Activated T-cell treated with anti-CD3 and anti-CD28 coated beads, Interleukin-2, amount 50 U/mL, for 24 hours (primary cell): ENCODE measurements at regions not wholly inside any gene's neighbourhood (a gene's known extent, or its start where the extent isn't known, plus 50 kb on each side); places are given as distances from the start of the nearest gene placed in this dataset.
"Not testable (repeated sequence)": the region's sequence is repeated elsewhere in the genome, so short reads cannot be mapped to it uniquely, and the experiment has no call there.

Experiments used
- DNase-seq: peaks from one replicate; pipeline ENCODE4 v3.0.0-alpha.2; 2020
- H3K27ac Mint-ChIP-seq: 2 replicates; pipeline ENCODE4 v1.8.0; 2020; ENCODE audit warnings: mild to moderate bottlenecking, mixed read lengths
- H3K27me3 Mint-ChIP-seq: 2 replicates; pipeline ENCODE4 v1.8.0; 2020; ENCODE audit warnings: mixed read lengths
- H3K36me3 Mint-ChIP-seq: 2 replicates; pipeline ENCODE4 v1.8.0; 2020; ENCODE audit warnings: low read depth, mixed read lengths
- H3K4me1 Mint-ChIP-seq: 2 replicates; pipeline ENCODE4 v1.8.0; 2020; ENCODE audit warnings: low read depth, mixed read lengths
- H3K4me3 Mint-ChIP-seq: 2 replicates; pipeline ENCODE4 v1.8.0; 2020; ENCODE audit warnings: mild to moderate bottlenecking, moderate library complexity, mixed read lengths
- H3K9me3 Mint-ChIP-seq: 2 replicates; pipeline ENCODE4 v1.8.0; 2020; ENCODE audit warnings: mixed read lengths

- H3K27me3 Mint-ChIP-seq: no peaks in the 10 kb centered on the region
- no peaks in the 10 kb centered on the region for H3K4me1 Mint-ChIP-seq
- no peaks in the 10 kb centered on the region for H3K9me3 Mint-ChIP-seq
- no peaks in the 10 kb centered on the region for H3K36me3 Mint-ChIP-seq
- no peak for DNase-seq
- H3K27ac Mint-ChIP-seq: no peak overlapping the region
- no peak overlapping the region for H3K4me3 Mint-ChIP-seq
These were observed 119.3 kb upstream of the CLNK start for GRCh38 chr4:10803713-10804343.

GRCh38 chr4:10787365-10787764 lies 102.8 kb upstream of the CLNK start:
- H3K4me1 Mint-ChIP-seq: no peaks in the 10 kb centered on the region
- H3K4me3 Mint-ChIP-seq: no peak overlapping the region
- no peak overlapping the region for H3K27ac Mint-ChIP-seq
- no peaks in the 10 kb centered on the region for H3K36me3 Mint-ChIP-seq
- DNase-seq: no peak
- peaks cover 2% of the 10 kb centered on the region for H3K9me3 Mint-ChIP-seq
- no peaks in the 10 kb centered on the region for H3K27me3 Mint-ChIP-seq

- Mint-ChIP-seq H3K27ac (no peak overlapping the region), H3K9me3 (peaks cover 2% of the 10 kb centered on the region)
- DNase-seq: no peak
These were observed 100.1 kb upstream of the CLNK start for GRCh38 chr4:10784621-10785020.

GRCh38 chr4:10783351-10783750 lies 98.8 kb upstream of the CLNK start:
- no peaks in the 10 kb centered on the region for H3K36me3 Mint-ChIP-seq
- H3K4me1 Mint-ChIP-seq: no peaks in the 10 kb centered on the region
- no peaks in the 10 kb centered on the region for H3K27me3 Mint-ChIP-seq
- H3K9me3 Mint-ChIP-seq: peaks cover 2% of the 10 kb centered on the region
- no peak overlapping the region for H3K27ac Mint-ChIP-seq
- DNase-seq: no peak
- H3K4me3 Mint-ChIP-seq: no peak overlapping the region

More at GRCh38 chr4:10784621-10785020, 100.1 kb upstream of the CLNK start:
- no peaks in the 10 kb centered on the region for H3K4me1 Mint-ChIP-seq
- H3K36me3 Mint-ChIP-seq: no peaks in the 10 kb centered on the region
- H3K4me3 Mint-ChIP-seq: no peak overlapping the region
- H3K27me3 Mint-ChIP-seq: no peaks in the 10 kb centered on the region

GRCh38 chr4:10781805-10782204 lies 97.2 kb upstream of the CLNK start:
- H3K9me3 Mint-ChIP-seq: peaks cover 2% of the 10 kb centered on the region
- H3K36me3 Mint-ChIP-seq: no peaks in the 10 kb centered on the region
- DNase-seq: no peak
- H3K27me3 Mint-ChIP-seq: no peaks in the 10 kb centered on the region
- H3K4me1 Mint-ChIP-seq: no peaks in the 10 kb centered on the region
- H3K27ac Mint-ChIP-seq: no peak overlapping the region
- no peak overlapping the region for H3K4me3 Mint-ChIP-seq

- H3K9me3 Mint-ChIP-seq, H3K4me1 Mint-ChIP-seq, H3K27me3 Mint-ChIP-seq, DNase-seq, H3K4me3 Mint-ChIP-seq, H3K27ac Mint-ChIP-seq, H3K36me3 Mint-ChIP-seq: not testable (repeated sequence)
These were observed 96.2 kb upstream of the CLNK start for GRCh38 chr4:10780803-10781202.

GRCh38 chr4:10775132-10775531 lies 90.6 kb upstream of the CLNK start:
- not testable (repeated sequence) for H3K4me3 Mint-ChIP-seq, H3K27me3 Mint-ChIP-seq, H3K9me3 Mint-ChIP-seq, H3K4me1 Mint-ChIP-seq, H3K27ac Mint-ChIP-seq, H3K36me3 Mint-ChIP-seq, DNase-seq

GRCh38 chr4:10773656-10774055 lies 89.1 kb upstream of the CLNK start:
- no peaks in the 10 kb centered on the region for H3K36me3 Mint-ChIP-seq
- H3K27me3 Mint-ChIP-seq: no peaks in the 10 kb centered on the region
- H3K27ac Mint-ChIP-seq: no peak overlapping the region
- no peaks in the 10 kb centered on the region for H3K4me1 Mint-ChIP-seq
- H3K9me3 Mint-ChIP-seq: peaks cover 4% of the 10 kb centered on the region
- H3K4me3 Mint-ChIP-seq: no peak overlapping the region
- no peak for DNase-seq

GRCh38 chr4:10773010-10773409 lies 88.4 kb upstream of the CLNK start:
- no peaks in the 10 kb centered on the region for H3K4me1 Mint-ChIP-seq
- no peaks in the 10 kb centered on the region for H3K36me3 Mint-ChIP-seq
- peaks cover 4% of the 10 kb centered on the region for H3K9me3 Mint-ChIP-seq
- H3K4me3 Mint-ChIP-seq: no peak overlapping the region
- no peak overlapping the region for H3K27ac Mint-ChIP-seq
- DNase-seq: no peak
- no peaks in the 10 kb centered on the region for H3K27me3 Mint-ChIP-seq

- H3K27ac Mint-ChIP-seq: no peak overlapping the region
These were observed 80.8 kb upstream of the CLNK start for GRCh38 chr4:10765386-10765785.

GRCh38 chr4:10762561-10762960 lies 78.0 kb upstream of the CLNK start:
- H3K36me3 Mint-ChIP-seq: no peaks in the 10 kb centered on the region
- H3K4me3 Mint-ChIP-seq: no peak overlapping the region
- H3K27ac Mint-ChIP-seq: no peak overlapping the region
- H3K9me3 Mint-ChIP-seq: peaks cover 12% of the 10 kb centered on the region
- H3K4me1 Mint-ChIP-seq: no peaks in the 10 kb centered on the region
- no peak for DNase-seq
- H3K27me3 Mint-ChIP-seq: no peaks in the 10 kb centered on the region

More at GRCh38 chr4:10765386-10765785, 80.8 kb upstream of the CLNK start:
- H3K9me3 Mint-ChIP-seq: peaks cover 12% of the 10 kb centered on the region
- H3K27me3 Mint-ChIP-seq: no peaks in the 10 kb centered on the region
- no peaks in the 10 kb centered on the region for H3K36me3 Mint-ChIP-seq
- no peak overlapping the region for H3K4me3 Mint-ChIP-seq
- DNase-seq: no peak
- no peaks in the 10 kb centered on the region for H3K4me1 Mint-ChIP-seq

- H3K4me3 Mint-ChIP-seq: no peak overlapping the region
- no peaks in the 10 kb centered on the region for H3K27me3 Mint-ChIP-seq
- no peaks in the 10 kb centered on the region for H3K4me1 Mint-ChIP-seq
- H3K36me3 Mint-ChIP-seq: no peaks in the 10 kb centered on the region
- H3K27ac Mint-ChIP-seq: no peak overlapping the region
- no peak for DNase-seq
- peaks cover 12% of the 10 kb centered on the region for H3K9me3 Mint-ChIP-seq
These were observed 77.3 kb upstream of the CLNK start for GRCh38 chr4:10761903-10762302.

GRCh38 chr4:10760086-10760485 lies 75.5 kb upstream of the CLNK start:
- DNase-seq: no peak
- no peak overlapping the region for H3K27ac Mint-ChIP-seq
- H3K27me3 Mint-ChIP-seq: no peaks in the 10 kb centered on the region
- H3K9me3 Mint-ChIP-seq: peaks cover 12% of the 10 kb centered on the region
- no peaks in the 10 kb centered on the region for H3K4me1 Mint-ChIP-seq
- H3K36me3 Mint-ChIP-seq: no peaks in the 10 kb centered on the region
- no peak overlapping the region for H3K4me3 Mint-ChIP-seq

GRCh38 chr4:10758906-10759305 lies 74.3 kb upstream of the CLNK start:
- Mint-ChIP-seq H3K4me3 (no peak overlapping the region), H3K9me3 (peaks cover 6% of the 10 kb centered on the region), H3K36me3 (no peaks in the 10 kb centered on the region), H3K27me3 (no peaks in the 10 kb centered on the region), H3K27ac (no peak overlapping the region), H3K4me1 (no peaks in the 10 kb centered on the region)
- no peak for DNase-seq

GRCh38 chr4:10753856-10754402 lies 69.4 kb upstream of the CLNK start:
- no peaks in the 10 kb centered on the region for H3K9me3 Mint-ChIP-seq
- no peak overlapping the region for H3K4me3 Mint-ChIP-seq
- no peak for DNase-seq
- peaks cover 3% of the 10 kb centered on the region for H3K27me3 Mint-ChIP-seq
- H3K27ac Mint-ChIP-seq: no peak overlapping the region
- H3K36me3 Mint-ChIP-seq: no peaks in the 10 kb centered on the region
- no peaks in the 10 kb centered on the region for H3K4me1 Mint-ChIP-seq

- Mint-ChIP-seq H3K27ac (no peak overlapping the region), H3K27me3 (peaks cover 3% of the 10 kb centered on the region), H3K36me3 (no peaks in the 10 kb centered on the region), H3K4me1 (no peaks in the 10 kb centered on the region), H3K9me3 (no peaks in the 10 kb centered on the region), H3K4me3 (no peak overlapping the region)
- DNase-seq: no peak
These were observed 68.8 kb upstream of the CLNK start for GRCh38 chr4:10753336-10753735.
